NCI-H69 (cell line): ENCODE measurements at regions not wholly inside any gene's neighbourhood (a gene's known extent, or its start where the extent isn't known, plus 50 kb on each side); places are given as distances from the start of the nearest gene placed in this dataset.

Experiments used
- DNase-seq: peaks from one replicate; lab custom pipeline; 2025; lab: John Stamatoyannopoulos, UW

- DNase-seq = peak; percentile 54
Observed at GRCh38 chr2:41853427-41854191, 194.2 kb upstream of the PKDCC start.

GRCh38 chr2:41854227-41854626 is 193.6 kb upstream of the PKDCC start:
- no peak for DNase-seq

- no peak for DNase-seq
Observed at GRCh38 chr2:41856946-41857345, 190.9 kb upstream of the PKDCC start.

- DNase-seq = no peak
Observed at GRCh38 chr2:41859615-41860514, 188.0 kb upstream of the PKDCC start.

GRCh38 chr2:41863062-41863461 is 184.8 kb upstream of the PKDCC start:
- DNase-seq = no peak

GRCh38 chr2:41865263-41865662 is 182.6 kb upstream of the PKDCC start:
- no peak for DNase-seq

- DNase-seq = no peak
Observed at GRCh38 chr2:41867553-41867952, 180.3 kb upstream of the PKDCC start.

- DNase-seq = peak; percentile 52
Observed at GRCh38 chr2:41869542-41870264, 178.1 kb upstream of the PKDCC start.

- DNase-seq = no peak
Observed at GRCh38 chr2:41870265-41870585, 177.6 kb upstream of the PKDCC start.

- no peak for DNase-seq
Observed at GRCh38 chr2:41871080-41871479, 176.7 kb upstream of the PKDCC start.

- DNase-seq = no peak
Observed at GRCh38 chr2:41872646-41873045, 175.2 kb upstream of the PKDCC start.

- peak; percentile 59 for DNase-seq
Observed at GRCh38 chr2:41873102-41874031, 174.5 kb upstream of the PKDCC start.

GRCh38 chr2:41877114-41877678 is 170.6 kb upstream of the PKDCC start:
- DNase-seq = no peak

GRCh38 chr2:41878056-41878455 is 169.8 kb upstream of the PKDCC start:
- peak; percentile 5 for DNase-seq

- DNase-seq = peak; percentile 16
Observed at GRCh38 chr2:41878716-41879234, 169.0 kb upstream of the PKDCC start.

- peak; percentile 84 for DNase-seq
Observed at GRCh38 chr2:41879235-41879916, 168.4 kb upstream of the PKDCC start.

GRCh38 chr2:41880561-41881243 is 167.1 kb upstream of the PKDCC start:
- DNase-seq = no peak

GRCh38 chr2:41881249-41881648 is 166.6 kb upstream of the PKDCC start:
- DNase-seq = peak; percentile 3

GRCh38 chr2:41884718-41885117 is 163.1 kb upstream of the PKDCC start:
- no peak for DNase-seq
